Endothelial cell of umbilical vein (primary cell): ENCODE measurements at regions not wholly inside any gene's neighbourhood (a gene's known extent, or its start where the extent isn't known, plus 50 kb on each side); places are given as distances from the start of the nearest gene placed in this dataset.

ENCODE experiments used
- BruUV-seq: library from RNA; stranded (reverse); fragments of 400-500 nt; replicated peaks from 2 replicates; lab custom pipeline; 2021; lab: Mats Ljungman, UMichigan
- CTCF ChIA-PET: fragments of 300-600, 350-600 bp; sonication (Branson Sonifier 250); formaldehyde crosslinking; loops from one replicate; lab custom pipeline; 2021; ENCODE audit warnings: antibody characterized with exemption, inconsistent platforms; lab: Charles Lee
- POLR2A ChIA-PET: fragments of 300-600, 350-600 bp; sonication (Branson Sonifier 250); formaldehyde crosslinking; loops from one replicate; lab custom pipeline; 2021; ENCODE audit warnings: antibody characterized with exemption, inconsistent platforms; lab: Charles Lee
- DNase-seq: peaks from one replicate; pipeline ENCODE4 v3.0.0-alpha.2; 2011; ENCODE audit warnings: low read depth, low spot score
- FAIRE-seq: peaks from 2 replicates; lab custom pipeline; 2011; peaks lifted over from hg19 to GRCh38; lab: Jason Lieb, UNC
- H2AFZ ChIP-seq: 2 replicates; pipeline ENCODE4 v1.6.0; 2012; ENCODE audit warnings: low read depth, low read length, control low read depth, inconsistent platforms
- H3K27ac ChIP-seq: 2 replicates; pipeline ENCODE4 v1.5.1; 2011; ENCODE audit warnings: low read depth, mild to moderate bottlenecking, control low read depth, low read length, moderate library complexity; ENCODE audit not compliant: insufficient read depth
- H3K27me3 ChIP-seq, 2 experiments: 2 replicates each; pipeline versions ENCODE4 v1.6.0 to v1.6.1; 2011; ENCODE audit warnings: low read length in 2 of 2, mixed read lengths in 1 of 2; ENCODE audit not compliant: control insufficient read depth in 2 of 2, insufficient read depth in 2 of 2
- H3K36me3 ChIP-seq, 2 experiments: 2 replicates in 1 of 2; 3 replicates in 1 of 2; pipeline ENCODE4 v1.5.1; 2011; ENCODE audit warnings: low read length in 2 of 2, mild to moderate bottlenecking in 1 of 2, moderate library complexity in 1 of 2; ENCODE audit not compliant: control insufficient read depth in 2 of 2, insufficient read depth in 2 of 2; ENCODE audit errors: extremely low read depth in 1 of 2
- H3K4me1 ChIP-seq: 3 replicates; pipeline ENCODE4 v1.5.1; 2011; ENCODE audit warnings: mild to moderate bottlenecking, low read length; ENCODE audit not compliant: control insufficient read depth, insufficient read depth; ENCODE audit errors: extremely low read depth
- H3K4me2 ChIP-seq: 2 replicates; pipeline ENCODE4 v1.6.1; 2011; ENCODE audit warnings: low read length, control low read depth, mixed read lengths; ENCODE audit not compliant: insufficient read depth
- H3K4me3 ChIP-seq, 3 experiments: fragments of 200-600 bp in 1 of 3; sonication (generic), shearing (Covaris generic) in 1 of 3; replicated peaks in 1 of 3; 2 replicates each; pipeline ENCODE4 v1.5.1; 2011 to 2016; ENCODE audit warnings: control low read depth in 3 of 3, low read length in 3 of 3, mild to moderate bottlenecking in 2 of 3, inconsistent platforms in 1 of 3, low read depth in 1 of 3, moderate library complexity in 1 of 3; ENCODE audit not compliant: insufficient read depth in 1 of 3
- H3K79me2 ChIP-seq: 2 replicates; pipeline ENCODE4 v1.6.0; 2012; ENCODE audit warnings: low read length, inconsistent platforms; ENCODE audit not compliant: control insufficient read depth, insufficient read depth
- H3K9ac ChIP-seq: replicated peaks from 2 replicates; pipeline ENCODE3; 2011; ENCODE audit warnings: low read length, control low read depth; ENCODE audit not compliant: insufficient read depth; ENCODE audit errors: extremely low read depth
- H3K9me1 ChIP-seq: replicated peaks from 3 replicates; pipeline ENCODE4 v1.6.0; 2011; ENCODE audit warnings: mild to moderate bottlenecking, low read length; ENCODE audit not compliant: control insufficient read depth, insufficient read depth; ENCODE audit errors: extremely low read depth
- H3K9me3 ChIP-seq: replicated peaks from 2 replicates; pipeline ENCODE4 v1.5.1; 2012; ENCODE audit warnings: low read length, inconsistent platforms; ENCODE audit not compliant: control insufficient read depth, insufficient read depth
- H4K20me1 ChIP-seq: replicated peaks from 2 replicates; pipeline ENCODE3; 2011; ENCODE audit warnings: mild to moderate bottlenecking, low read length; ENCODE audit not compliant: control insufficient read depth, insufficient read depth; ENCODE audit errors: extremely low read depth
- EZH2 ChIP-seq: IDR thresholded peaks from 2 replicates; pipeline ENCODE4 v1.6.1; 2012; ENCODE audit warnings: borderline replicate concordance, low read depth, mild to moderate bottlenecking, moderate library complexity, low read length, inconsistent platforms; ENCODE audit not compliant: severe bottlenecking
- FOS ChIP-seq: IDR thresholded peaks from 2 replicates; pipeline ENCODE4 v1.6.1; 2011; ENCODE audit warnings: mild to moderate bottlenecking, low read length, moderate library complexity, borderline replicate concordance; ENCODE audit not compliant: insufficient read depth
- GATA2 ChIP-seq: IDR thresholded peaks from 2 replicates; pipeline ENCODE4 v1.7.0; 2011; ENCODE audit warnings: low read depth, mild to moderate bottlenecking, moderate library complexity, mixed read lengths, low read length; ENCODE audit not compliant: insufficient read length, insufficient read depth
- MYC ChIP-seq: IDR thresholded peaks from one replicate; pipeline ENCODE4 v1.6.1; 2011; ENCODE audit warnings: mild to moderate bottlenecking, low read depth, low read length
- dilution Hi-C: fragments of 300-500 bp; cut with MboI; formaldehyde crosslinking; loops from one replicate; pipeline ENCODE4 v1.15.0; 2019; ENCODE audit warnings: low sequenced_read_pairs; ENCODE audit not compliant: extremely low pct_ligation_motif_present
- intact Hi-C: fragments of 100-400 bp; cut with micrococcal nuclease; formaldehyde crosslinking; loops from one replicate; pipeline ENCODE4 v1.10.0; 2022
- TF ChIP-seq, protein P1 (sequence below): IDR thresholded peaks from 2 replicates; pipeline ENCODE4 v1.6.1; 2011; ENCODE audit not compliant: insufficient read depth, insufficient read length
- TF ChIP-seq, protein P2 (sequence below), 2 donors: IDR thresholded peaks; 1 replicate in 1 of 2; 2 replicates in 1 of 2; pipeline ENCODE4 v1.5.1; 2011; ENCODE audit warnings: low read length in 2 of 2, mild to moderate bottlenecking in 2 of 2, moderate library complexity in 2 of 2, control low read depth in 1 of 2, inconsistent platforms in 1 of 2, low read depth in 1 of 2; ENCODE audit not compliant: insufficient read depth in 1 of 2; ENCODE audit errors: extremely low read depth in 1 of 2

DNA sequence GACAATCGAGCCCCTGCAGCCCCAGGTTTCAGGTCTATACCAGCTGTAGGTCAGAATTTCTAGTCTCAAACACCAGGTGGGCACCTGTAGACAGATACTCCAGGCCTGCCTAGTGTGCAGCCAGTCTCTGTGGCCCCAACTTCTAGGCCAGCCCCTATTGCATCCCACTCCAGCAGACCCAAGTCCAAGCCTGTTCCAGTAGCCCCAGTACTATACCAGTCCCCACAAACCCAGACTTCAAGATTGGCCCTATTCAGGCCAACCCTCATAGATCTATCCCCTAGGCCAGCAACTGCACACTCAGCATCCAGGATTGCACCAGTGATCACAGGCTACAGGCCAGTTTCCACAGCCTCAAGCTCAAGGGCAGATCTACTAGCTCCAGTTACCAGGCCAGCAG, 344.0 kb downstream of the PYDC2 start:
- no peak overlapping the region for H2AFZ ChIP-seq
- H3K27ac ChIP-seq: no peak overlapping the region
- H3K9ac ChIP-seq: no peak overlapping the region
- H3K79me2 ChIP-seq: no peaks in the 10 kb centered on the region
- H3K36me3 ChIP-seq: no peaks in the 10 kb centered on the region
- H3K4me1 ChIP-seq: no peaks in the 10 kb centered on the region
- dilution Hi-C loops: no loop called here
- H3K4me2 ChIP-seq: no peak overlapping the region
- FAIRE-seq (no peak), DNase-seq (no peak)
- no peaks in the 10 kb centered on the region for H3K27me3 ChIP-seq
- no peaks in the 10 kb centered on the region for H3K9me3 ChIP-seq
- no peaks in the 10 kb centered on the region for H3K9me1 ChIP-seq
- no TSS peak for BruUV-seq
- ChIA-PET CTCF (no interaction called here), POLR2A (no interaction called here)
- intact Hi-C loops: loop anchor here (5.0 kb wide), 1 partner anchor 668 kb away; no protein-coding TSS in a partner anchor
- TF ChIP-seq MYC (no peak), EZH2 (no peak), GATA2 (no peak), FOS (no peak)
- TF ChIP-seq, protein P1, sequence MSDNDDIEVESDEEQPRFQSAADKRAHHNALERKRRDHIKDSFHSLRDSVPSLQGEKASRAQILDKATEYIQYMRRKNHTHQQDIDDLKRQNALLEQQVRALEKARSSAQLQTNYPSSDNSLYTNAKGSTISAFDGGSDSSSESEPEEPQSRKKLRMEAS: no peak
- TF ChIP-seq, protein P2, sequence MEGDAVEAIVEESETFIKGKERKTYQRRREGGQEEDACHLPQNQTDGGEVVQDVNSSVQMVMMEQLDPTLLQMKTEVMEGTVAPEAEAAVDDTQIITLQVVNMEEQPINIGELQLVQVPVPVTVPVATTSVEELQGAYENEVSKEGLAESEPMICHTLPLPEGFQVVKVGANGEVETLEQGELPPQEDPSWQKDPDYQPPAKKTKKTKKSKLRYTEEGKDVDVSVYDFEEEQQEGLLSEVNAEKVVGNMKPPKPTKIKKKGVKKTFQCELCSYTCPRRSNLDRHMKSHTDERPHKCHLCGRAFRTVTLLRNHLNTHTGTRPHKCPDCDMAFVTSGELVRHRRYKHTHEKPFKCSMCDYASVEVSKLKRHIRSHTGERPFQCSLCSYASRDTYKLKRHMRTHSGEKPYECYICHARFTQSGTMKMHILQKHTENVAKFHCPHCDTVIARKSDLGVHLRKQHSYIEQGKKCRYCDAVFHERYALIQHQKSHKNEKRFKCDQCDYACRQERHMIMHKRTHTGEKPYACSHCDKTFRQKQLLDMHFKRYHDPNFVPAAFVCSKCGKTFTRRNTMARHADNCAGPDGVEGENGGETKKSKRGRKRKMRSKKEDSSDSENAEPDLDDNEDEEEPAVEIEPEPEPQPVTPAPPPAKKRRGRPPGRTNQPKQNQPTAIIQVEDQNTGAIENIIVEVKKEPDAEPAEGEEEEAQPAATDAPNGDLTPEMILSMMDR (IDR thresholded peaks at IDR 0.05; ENCODE audit: extremely low read depth in 1 of 2, insufficient read depth in 1 of 2, low read depth in 1 of 2, low read length in 2 of 2): no peak
- H4K20me1 ChIP-seq: no peaks in the 10 kb centered on the region
- no peak overlapping the region for H3K4me3 ChIP-seq
